ENCODE measurements at regions not wholly inside any gene's neighbourhood (a gene's known extent, or its start where the extent isn't known, plus 50 kb on each side); places are given as distances from the start of the nearest gene placed in this dataset.

DNA sequence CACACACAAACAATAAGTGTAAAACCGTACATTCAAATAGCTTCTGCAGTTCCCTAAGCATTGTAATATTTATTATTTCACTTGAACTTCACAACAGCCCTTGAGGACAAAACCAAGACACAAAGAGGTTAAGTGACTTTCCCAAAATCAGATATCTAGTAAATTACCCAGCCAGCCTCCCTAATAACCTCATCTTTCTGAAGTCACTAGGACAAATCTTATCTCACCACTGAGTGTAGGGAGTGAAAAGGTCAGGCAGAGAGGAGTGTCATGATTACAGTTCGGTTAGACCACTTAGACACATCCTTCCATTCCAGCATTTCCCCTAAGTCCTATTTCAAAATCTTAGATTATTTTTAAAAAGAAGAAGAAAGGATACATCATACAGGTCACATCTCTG, 377.3 kb upstream of the NFIA start:
- Histone ChIP-seq H3F3A (ENCODE audit: insufficient read depth, low read length, poor library complexity, severe bottlenecking) (no peaks in the 10 kb centered on the region), H2AFZ (ENCODE audit: low read depth, low read length) (no peak overlapping the region), H3K9me2 (ENCODE audit: insufficient read depth, low read length) (no peaks in the 10 kb centered on the region), H3K79me2 (replicated peaks; ENCODE audit: insufficient read depth, low read length) (no peaks in the 10 kb centered on the region), H3K36me3 (ENCODE audit: insufficient read depth, low read length) (no peaks in the 10 kb centered on the region), H4K20me1 (ENCODE audit: insufficient read depth) (no peaks in the 10 kb centered on the region), H3K27me3 (ENCODE audit: insufficient read depth, low read depth, low read length) (no peaks in the 10 kb centered on the region), H3K9ac (ENCODE audit: low read length) (no peak overlapping the region), H3K4me3 (ENCODE audit: low read length) (no peak overlapping the region), H3K27ac (ENCODE audit: low read length) (no peak overlapping the region), H3K4me2 (ENCODE audit: low read length) (no peak overlapping the region), H3K9me3 (ENCODE audit: low read length) (no peaks in the 10 kb centered on the region)
- TF ChIP-seq EP300 (conservative IDR thresholded peaks at IDR 0.05; ENCODE audit: poor library complexity, severe bottlenecking) (no peak), POLR2AphosphoS5 (IDR thresholded peaks at IDR 0.05) (no peak), MXI1 (conservative IDR thresholded peaks at IDR 0.05; ENCODE audit: poor library complexity, severe bottlenecking) (no peak)
- TF ChIP-seq, protein P1, sequence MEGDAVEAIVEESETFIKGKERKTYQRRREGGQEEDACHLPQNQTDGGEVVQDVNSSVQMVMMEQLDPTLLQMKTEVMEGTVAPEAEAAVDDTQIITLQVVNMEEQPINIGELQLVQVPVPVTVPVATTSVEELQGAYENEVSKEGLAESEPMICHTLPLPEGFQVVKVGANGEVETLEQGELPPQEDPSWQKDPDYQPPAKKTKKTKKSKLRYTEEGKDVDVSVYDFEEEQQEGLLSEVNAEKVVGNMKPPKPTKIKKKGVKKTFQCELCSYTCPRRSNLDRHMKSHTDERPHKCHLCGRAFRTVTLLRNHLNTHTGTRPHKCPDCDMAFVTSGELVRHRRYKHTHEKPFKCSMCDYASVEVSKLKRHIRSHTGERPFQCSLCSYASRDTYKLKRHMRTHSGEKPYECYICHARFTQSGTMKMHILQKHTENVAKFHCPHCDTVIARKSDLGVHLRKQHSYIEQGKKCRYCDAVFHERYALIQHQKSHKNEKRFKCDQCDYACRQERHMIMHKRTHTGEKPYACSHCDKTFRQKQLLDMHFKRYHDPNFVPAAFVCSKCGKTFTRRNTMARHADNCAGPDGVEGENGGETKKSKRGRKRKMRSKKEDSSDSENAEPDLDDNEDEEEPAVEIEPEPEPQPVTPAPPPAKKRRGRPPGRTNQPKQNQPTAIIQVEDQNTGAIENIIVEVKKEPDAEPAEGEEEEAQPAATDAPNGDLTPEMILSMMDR (IDR thresholded peaks at IDR 0.05; ENCODE audit: poor library complexity, severe bottlenecking), result no peak

DNA sequence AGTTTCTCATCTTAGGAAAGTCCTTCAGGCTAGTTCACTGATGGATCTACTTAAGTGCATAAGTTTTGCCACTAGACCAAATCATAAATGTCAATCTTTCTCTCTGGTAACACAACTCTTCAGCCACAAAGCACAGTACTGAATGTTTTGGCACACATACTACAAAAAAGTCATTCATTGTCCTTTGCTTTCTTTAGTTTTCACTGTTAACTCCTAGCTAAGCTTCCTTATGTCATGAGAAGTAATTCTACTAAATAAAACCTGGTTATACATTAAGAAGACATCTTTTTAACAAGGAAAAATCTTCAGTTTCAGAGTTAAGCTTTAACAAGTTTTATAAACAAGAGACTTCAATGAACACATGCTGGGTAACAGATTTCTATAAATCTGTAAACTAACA, 379.2 kb upstream of the NFIA start:
- no peak overlapping the region for H3K4me3 ChIP-seq (ENCODE audit: low read length)
- H3K27ac ChIP-seq (ENCODE audit: low read length), result no peak overlapping the region
- H3K27me3 ChIP-seq (ENCODE audit: insufficient read depth, low read depth, low read length), result no peaks in the 10 kb centered on the region
- no peaks in the 10 kb centered on the region for H3K9me3 ChIP-seq (ENCODE audit: low read length)
- H3K79me2 ChIP-seq (replicated peaks; ENCODE audit: insufficient read depth, low read length), result no peaks in the 10 kb centered on the region
- H3K36me3 ChIP-seq (ENCODE audit: insufficient read depth, low read length), result no peaks in the 10 kb centered on the region
- H3F3A ChIP-seq (ENCODE audit: insufficient read depth, low read length, poor library complexity, severe bottlenecking), result no peaks in the 10 kb centered on the region
- no peak overlapping the region for H3K4me2 ChIP-seq (ENCODE audit: low read length)
- no peaks in the 10 kb centered on the region for H4K20me1 ChIP-seq (ENCODE audit: insufficient read depth)
- no peak overlapping the region for H3K9ac ChIP-seq (ENCODE audit: low read length)
- H2AFZ ChIP-seq (ENCODE audit: low read depth, low read length), result no peak overlapping the region
- TF ChIP-seq RAD21 (conservative IDR thresholded peaks at IDR 0.05) (no peak), TAF1 (IDR thresholded peaks at IDR 0.05; ENCODE audit: low read depth) (no peak), MXI1 (conservative IDR thresholded peaks at IDR 0.05; ENCODE audit: poor library complexity, severe bottlenecking) (no peak), EP300 (conservative IDR thresholded peaks at IDR 0.05; ENCODE audit: poor library complexity, severe bottlenecking) (no peak), EZH2 (IDR thresholded peaks at IDR 0.05; ENCODE audit: borderline replicate concordance, insufficient read depth, low read length, poor library complexity, severe bottlenecking) (no peak), SMC3 (conservative IDR thresholded peaks at IDR 0.05; ENCODE audit: poor library complexity) (no peak), POLR2AphosphoS5 (IDR thresholded peaks at IDR 0.05) (no peak)
- TF ChIP-seq, protein P1 (IDR thresholded peaks at IDR 0.05; ENCODE audit: poor library complexity, severe bottlenecking), result no peak
- TF ChIP-seq, protein P2, sequence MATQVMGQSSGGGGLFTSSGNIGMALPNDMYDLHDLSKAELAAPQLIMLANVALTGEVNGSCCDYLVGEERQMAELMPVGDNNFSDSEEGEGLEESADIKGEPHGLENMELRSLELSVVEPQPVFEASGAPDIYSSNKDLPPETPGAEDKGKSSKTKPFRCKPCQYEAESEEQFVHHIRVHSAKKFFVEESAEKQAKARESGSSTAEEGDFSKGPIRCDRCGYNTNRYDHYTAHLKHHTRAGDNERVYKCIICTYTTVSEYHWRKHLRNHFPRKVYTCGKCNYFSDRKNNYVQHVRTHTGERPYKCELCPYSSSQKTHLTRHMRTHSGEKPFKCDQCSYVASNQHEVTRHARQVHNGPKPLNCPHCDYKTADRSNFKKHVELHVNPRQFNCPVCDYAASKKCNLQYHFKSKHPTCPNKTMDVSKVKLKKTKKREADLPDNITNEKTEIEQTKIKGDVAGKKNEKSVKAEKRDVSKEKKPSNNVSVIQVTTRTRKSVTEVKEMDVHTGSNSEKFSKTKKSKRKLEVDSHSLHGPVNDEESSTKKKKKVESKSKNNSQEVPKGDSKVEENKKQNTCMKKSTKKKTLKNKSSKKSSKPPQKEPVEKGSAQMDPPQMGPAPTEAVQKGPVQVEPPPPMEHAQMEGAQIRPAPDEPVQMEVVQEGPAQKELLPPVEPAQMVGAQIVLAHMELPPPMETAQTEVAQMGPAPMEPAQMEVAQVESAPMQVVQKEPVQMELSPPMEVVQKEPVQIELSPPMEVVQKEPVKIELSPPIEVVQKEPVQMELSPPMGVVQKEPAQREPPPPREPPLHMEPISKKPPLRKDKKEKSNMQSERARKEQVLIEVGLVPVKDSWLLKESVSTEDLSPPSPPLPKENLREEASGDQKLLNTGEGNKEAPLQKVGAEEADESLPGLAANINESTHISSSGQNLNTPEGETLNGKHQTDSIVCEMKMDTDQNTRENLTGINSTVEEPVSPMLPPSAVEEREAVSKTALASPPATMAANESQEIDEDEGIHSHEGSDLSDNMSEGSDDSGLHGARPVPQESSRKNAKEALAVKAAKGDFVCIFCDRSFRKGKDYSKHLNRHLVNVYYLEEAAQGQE (IDR thresholded peaks at IDR 0.05; ENCODE audit: borderline replicate concordance), result no peak
- no peaks in the 10 kb centered on the region for H3K9me2 ChIP-seq (ENCODE audit: insufficient read depth, low read length)
